GM23338 (cell line): ENCODE measurements at regions not wholly inside any gene's neighbourhood (a gene's known extent, or its start where the extent isn't known, plus 50 kb on each side); places are given as distances from the start of the nearest gene placed in this dataset.

Experiments
- ATAC-seq: fragments of 200-7000 bp; cut with Tn5 transposase; 3 replicates; pipeline ENCODE4 v1.9.1; 2020
- DNase-seq: peaks from one replicate; pipeline ENCODE4 v3.0.0-alpha.2; 2015; ENCODE audit warnings: low spot score
- H2AFZ ChIP-seq: fragments of 200-600 bp; sonication (generic); 2 replicates; pipeline ENCODE4 v1.8.0; 2016; ENCODE audit warnings: antibody characterized with exemption, mild to moderate bottlenecking, moderate library complexity
- H3F3A ChIP-seq: fragments of 200-600 bp; sonication (generic); replicated peaks from 2 replicates; pipeline ENCODE4 v1.8.0; 2017; ENCODE audit warnings: antibody characterized with exemption, mixed run types, low read depth
- H3K27ac ChIP-seq: fragments of 200-600 bp; sonication (generic); 2 replicates; pipeline ENCODE4 v1.6.1; 2016; ENCODE audit warnings: low read depth
- H3K27me3 ChIP-seq: fragments of 200-600 bp; sonication (generic); 2 replicates; pipeline ENCODE4 v1.8.0; 2016; ENCODE audit warnings: mild to moderate bottlenecking, mixed run types, moderate library complexity; ENCODE audit not compliant: insufficient read depth
- H3K36me3 ChIP-seq: fragments of 200-600 bp; sonication (generic); 2 replicates; pipeline ENCODE4 v1.8.0; 2016; ENCODE audit warnings: mild to moderate bottlenecking; ENCODE audit not compliant: insufficient read depth
- H3K4me1 ChIP-seq: fragments of 200-600 bp; sonication (generic); 2 replicates; pipeline ENCODE4 v1.8.0; 2016; ENCODE audit warnings: mild to moderate bottlenecking, moderate library complexity; ENCODE audit not compliant: insufficient read depth
- H3K4me2 ChIP-seq: fragments of 200-600 bp; sonication (generic); 2 replicates; pipeline ENCODE4 v1.7.1; 2017; ENCODE audit warnings: mixed run types
- H3K4me3 ChIP-seq: fragments of 200-600 bp; sonication (generic); 2 replicates; pipeline ENCODE4 v1.6.1; 2016; ENCODE audit warnings: mixed run types
- H3K79me2 ChIP-seq: fragments of 200-600 bp; sonication (generic); replicated peaks from 2 replicates; pipeline ENCODE4 v1.8.0; 2017; ENCODE audit warnings: mild to moderate bottlenecking; ENCODE audit not compliant: insufficient read depth
- H3K9me2 ChIP-seq: fragments of 200-600 bp; sonication (generic); 2 replicates; pipeline ENCODE4 v1.8.0; 2017; ENCODE audit not compliant: insufficient read depth
- H4K20me1 ChIP-seq: fragments of 200-600 bp; sonication (generic); replicated peaks from 2 replicates; pipeline ENCODE4 v1.8.0; 2017; ENCODE audit warnings: mild to moderate bottlenecking; ENCODE audit not compliant: insufficient read depth
- H3K27ac Mint-ChIP-seq: 2 replicates; pipeline ENCODE4 v1.8.0; 2020; ENCODE audit warnings: inconsistent platforms, mild to moderate bottlenecking, moderate library complexity, mixed read lengths
- H3K27me3 Mint-ChIP-seq: 3 replicates; pipeline ENCODE4 v1.8.0; 2022; ENCODE audit warnings: low read depth, mild to moderate bottlenecking, moderate library complexity, mixed read lengths, inconsistent platforms; ENCODE audit not compliant: insufficient read depth, poor library complexity
- H3K36me3 Mint-ChIP-seq: 3 replicates; pipeline ENCODE4 v1.8.0; 2021; ENCODE audit warnings: low read depth, mild to moderate bottlenecking, inconsistent platforms, moderate library complexity, mixed read lengths
- H3K4me1 Mint-ChIP-seq: 3 replicates; pipeline ENCODE4 v1.8.0; 2020; ENCODE audit warnings: mild to moderate bottlenecking, inconsistent platforms, mixed read lengths
- H3K4me3 Mint-ChIP-seq: 3 replicates; pipeline ENCODE4 v1.8.0; 2021; ENCODE audit warnings: moderate library complexity, mild to moderate bottlenecking, inconsistent platforms, mixed read lengths
- H3K9me3 Mint-ChIP-seq: 3 replicates; pipeline ENCODE4 v1.8.0; 2020; ENCODE audit warnings: moderate library complexity, mild to moderate bottlenecking, inconsistent platforms, mixed read lengths
- CREB1 ChIP-seq: fragments of 250-450 bp; sonication (Bioruptor Pico); IDR thresholded peaks from 2 replicates; pipeline ENCODE4 v1.5.0; 2020; ENCODE audit warnings: low read depth, mild to moderate bottlenecking, moderate library complexity
- CTCF ChIP-seq, 2 experiments: fragments of 200-600 bp in 1 of 2; sonication (generic) in 1 of 2; conservative IDR thresholded peaks; 2 replicates each; pipeline versions ENCODE4 v1.5.1 to v1.6.1; 2016 to 2017; ENCODE audit warnings: antibody characterized with exemption in 2 of 2, low read depth in 2 of 2, mild to moderate bottlenecking in 2 of 2, moderate library complexity in 1 of 2
- EZH2 ChIP-seq: fragments of 200-600 bp; sonication (generic); IDR thresholded peaks from one replicate; pipeline ENCODE4 v1.8.0; 2017; ENCODE audit warnings: antibody characterized with exemption, mild to moderate bottlenecking, low read depth; ENCODE audit not compliant: unreplicated experiment
- EZH2phosphoT487 ChIP-seq: fragments of 200-600 bp; sonication (generic); IDR thresholded peaks from one replicate; pipeline ENCODE4 v1.8.1; 2018; ENCODE audit warnings: antibody characterized with exemption; ENCODE audit not compliant: unreplicated experiment
- JUNB ChIP-seq: IDR thresholded peaks from one replicate; pipeline ENCODE4 v1.6.1; 2016; ENCODE audit warnings: antibody characterized with exemption; ENCODE audit not compliant: unreplicated experiment
- NANOG ChIP-seq: IDR thresholded peaks from 2 replicates; pipeline ENCODE4 v1.6.1; 2016; ENCODE audit warnings: antibody characterized with exemption, borderline replicate concordance
- POLR2AphosphoS5 ChIP-seq: IDR thresholded peaks from 2 replicates; pipeline ENCODE4 v1.6.1; 2016; ENCODE audit warnings: antibody characterized with exemption, low read depth
- STAT1 ChIP-seq: IDR thresholded peaks from one replicate; pipeline ENCODE4 v1.6.1; 2016; ENCODE audit warnings: antibody characterized with exemption; ENCODE audit not compliant: unreplicated experiment
- ZNF114 ChIP-seq: fragments of 250-450 bp; sonication (Bioruptor Pico); IDR thresholded peaks from 2 replicates; pipeline ENCODE4 v1.5.0; 2020; ENCODE audit warnings: mild to moderate bottlenecking, moderate library complexity
- ZNF331 ChIP-seq: fragments of 250-450 bp; sonication (Bioruptor Pico); IDR thresholded peaks from 2 replicates; pipeline ENCODE4 v1.5.0; 2020; ENCODE audit warnings: low read depth, mild to moderate bottlenecking, moderate library complexity
- TF ChIP-seq, protein P1 (sequence below): IDR thresholded peaks from one replicate; pipeline ENCODE4 v1.6.1; 2018; ENCODE audit warnings: antibody characterized with exemption; ENCODE audit not compliant: unreplicated experiment
- TF ChIP-seq, protein P2 (sequence below): IDR thresholded peaks from 2 replicates; pipeline ENCODE4 v1.6.1; 2016; ENCODE audit warnings: antibody characterized with exemption
- TF ChIP-seq, protein P3 (sequence below): fragments of 250-450 bp; sonication (Bioruptor Pico); IDR thresholded peaks from 2 replicates; pipeline ENCODE4 v1.5.0; 2020; ENCODE audit warnings: mild to moderate bottlenecking, moderate library complexity

- peaks cover 8% of the 10 kb centered on the region for H3K27me3 Mint-ChIP-seq
- Histone ChIP-seq H3K79me2 (no peaks in the 10 kb centered on the region), H3K36me3 (no peaks in the 10 kb centered on the region), H2AFZ (peak overlapping the region; percentile 53), H4K20me1 (no peaks in the 10 kb centered on the region), H3K27me3 (no peaks in the 10 kb centered on the region), H3K9me2 (no peaks in the 10 kb centered on the region), H3K4me3 (no peak overlapping the region), H3K4me1 (no peaks in the 10 kb centered on the region), H3F3A (no peaks in the 10 kb centered on the region), H3K27ac (no peak overlapping the region), H3K4me2 (no peak overlapping the region)
- no peak overlapping the region for H3K4me3 Mint-ChIP-seq
- H3K4me1 Mint-ChIP-seq, result peaks cover 22% of the 10 kb centered on the region
- H3K36me3 Mint-ChIP-seq, result no peaks in the 10 kb centered on the region
- no peak; the same call in 2 of the 3 replicates for ATAC-seq
- no peak overlapping the region for H3K27ac Mint-ChIP-seq
- no peak for TF ChIP-seq JUNB
- TF ChIP-seq CREB1 (CRISPR knock-in tag), result no peak
- no peak for TF ChIP-seq NANOG
- no peak for TF ChIP-seq STAT1
- TF ChIP-seq, protein P1, sequence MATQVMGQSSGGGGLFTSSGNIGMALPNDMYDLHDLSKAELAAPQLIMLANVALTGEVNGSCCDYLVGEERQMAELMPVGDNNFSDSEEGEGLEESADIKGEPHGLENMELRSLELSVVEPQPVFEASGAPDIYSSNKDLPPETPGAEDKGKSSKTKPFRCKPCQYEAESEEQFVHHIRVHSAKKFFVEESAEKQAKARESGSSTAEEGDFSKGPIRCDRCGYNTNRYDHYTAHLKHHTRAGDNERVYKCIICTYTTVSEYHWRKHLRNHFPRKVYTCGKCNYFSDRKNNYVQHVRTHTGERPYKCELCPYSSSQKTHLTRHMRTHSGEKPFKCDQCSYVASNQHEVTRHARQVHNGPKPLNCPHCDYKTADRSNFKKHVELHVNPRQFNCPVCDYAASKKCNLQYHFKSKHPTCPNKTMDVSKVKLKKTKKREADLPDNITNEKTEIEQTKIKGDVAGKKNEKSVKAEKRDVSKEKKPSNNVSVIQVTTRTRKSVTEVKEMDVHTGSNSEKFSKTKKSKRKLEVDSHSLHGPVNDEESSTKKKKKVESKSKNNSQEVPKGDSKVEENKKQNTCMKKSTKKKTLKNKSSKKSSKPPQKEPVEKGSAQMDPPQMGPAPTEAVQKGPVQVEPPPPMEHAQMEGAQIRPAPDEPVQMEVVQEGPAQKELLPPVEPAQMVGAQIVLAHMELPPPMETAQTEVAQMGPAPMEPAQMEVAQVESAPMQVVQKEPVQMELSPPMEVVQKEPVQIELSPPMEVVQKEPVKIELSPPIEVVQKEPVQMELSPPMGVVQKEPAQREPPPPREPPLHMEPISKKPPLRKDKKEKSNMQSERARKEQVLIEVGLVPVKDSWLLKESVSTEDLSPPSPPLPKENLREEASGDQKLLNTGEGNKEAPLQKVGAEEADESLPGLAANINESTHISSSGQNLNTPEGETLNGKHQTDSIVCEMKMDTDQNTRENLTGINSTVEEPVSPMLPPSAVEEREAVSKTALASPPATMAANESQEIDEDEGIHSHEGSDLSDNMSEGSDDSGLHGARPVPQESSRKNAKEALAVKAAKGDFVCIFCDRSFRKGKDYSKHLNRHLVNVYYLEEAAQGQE, result no peak
- no peak for TF ChIP-seq ZNF331 (CRISPR knock-in tag)
- TF ChIP-seq, protein P2, sequence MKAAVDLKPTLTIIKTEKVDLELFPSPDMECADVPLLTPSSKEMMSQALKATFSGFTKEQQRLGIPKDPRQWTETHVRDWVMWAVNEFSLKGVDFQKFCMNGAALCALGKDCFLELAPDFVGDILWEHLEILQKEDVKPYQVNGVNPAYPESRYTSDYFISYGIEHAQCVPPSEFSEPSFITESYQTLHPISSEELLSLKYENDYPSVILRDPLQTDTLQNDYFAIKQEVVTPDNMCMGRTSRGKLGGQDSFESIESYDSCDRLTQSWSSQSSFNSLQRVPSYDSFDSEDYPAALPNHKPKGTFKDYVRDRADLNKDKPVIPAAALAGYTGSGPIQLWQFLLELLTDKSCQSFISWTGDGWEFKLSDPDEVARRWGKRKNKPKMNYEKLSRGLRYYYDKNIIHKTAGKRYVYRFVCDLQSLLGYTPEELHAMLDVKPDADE, result no peak
- no peak for TF ChIP-seq EZH2phosphoT487
- TF ChIP-seq POLR2AphosphoS5, result no peak
- TF ChIP-seq EZH2, result no peak
- no peak for TF ChIP-seq CTCF (conservative IDR thresholded peaks at IDR 0.05; ENCODE audit: low read depth in 2 of 2)
- TF ChIP-seq ZNF114, result no peak
- TF ChIP-seq, protein P3, sequence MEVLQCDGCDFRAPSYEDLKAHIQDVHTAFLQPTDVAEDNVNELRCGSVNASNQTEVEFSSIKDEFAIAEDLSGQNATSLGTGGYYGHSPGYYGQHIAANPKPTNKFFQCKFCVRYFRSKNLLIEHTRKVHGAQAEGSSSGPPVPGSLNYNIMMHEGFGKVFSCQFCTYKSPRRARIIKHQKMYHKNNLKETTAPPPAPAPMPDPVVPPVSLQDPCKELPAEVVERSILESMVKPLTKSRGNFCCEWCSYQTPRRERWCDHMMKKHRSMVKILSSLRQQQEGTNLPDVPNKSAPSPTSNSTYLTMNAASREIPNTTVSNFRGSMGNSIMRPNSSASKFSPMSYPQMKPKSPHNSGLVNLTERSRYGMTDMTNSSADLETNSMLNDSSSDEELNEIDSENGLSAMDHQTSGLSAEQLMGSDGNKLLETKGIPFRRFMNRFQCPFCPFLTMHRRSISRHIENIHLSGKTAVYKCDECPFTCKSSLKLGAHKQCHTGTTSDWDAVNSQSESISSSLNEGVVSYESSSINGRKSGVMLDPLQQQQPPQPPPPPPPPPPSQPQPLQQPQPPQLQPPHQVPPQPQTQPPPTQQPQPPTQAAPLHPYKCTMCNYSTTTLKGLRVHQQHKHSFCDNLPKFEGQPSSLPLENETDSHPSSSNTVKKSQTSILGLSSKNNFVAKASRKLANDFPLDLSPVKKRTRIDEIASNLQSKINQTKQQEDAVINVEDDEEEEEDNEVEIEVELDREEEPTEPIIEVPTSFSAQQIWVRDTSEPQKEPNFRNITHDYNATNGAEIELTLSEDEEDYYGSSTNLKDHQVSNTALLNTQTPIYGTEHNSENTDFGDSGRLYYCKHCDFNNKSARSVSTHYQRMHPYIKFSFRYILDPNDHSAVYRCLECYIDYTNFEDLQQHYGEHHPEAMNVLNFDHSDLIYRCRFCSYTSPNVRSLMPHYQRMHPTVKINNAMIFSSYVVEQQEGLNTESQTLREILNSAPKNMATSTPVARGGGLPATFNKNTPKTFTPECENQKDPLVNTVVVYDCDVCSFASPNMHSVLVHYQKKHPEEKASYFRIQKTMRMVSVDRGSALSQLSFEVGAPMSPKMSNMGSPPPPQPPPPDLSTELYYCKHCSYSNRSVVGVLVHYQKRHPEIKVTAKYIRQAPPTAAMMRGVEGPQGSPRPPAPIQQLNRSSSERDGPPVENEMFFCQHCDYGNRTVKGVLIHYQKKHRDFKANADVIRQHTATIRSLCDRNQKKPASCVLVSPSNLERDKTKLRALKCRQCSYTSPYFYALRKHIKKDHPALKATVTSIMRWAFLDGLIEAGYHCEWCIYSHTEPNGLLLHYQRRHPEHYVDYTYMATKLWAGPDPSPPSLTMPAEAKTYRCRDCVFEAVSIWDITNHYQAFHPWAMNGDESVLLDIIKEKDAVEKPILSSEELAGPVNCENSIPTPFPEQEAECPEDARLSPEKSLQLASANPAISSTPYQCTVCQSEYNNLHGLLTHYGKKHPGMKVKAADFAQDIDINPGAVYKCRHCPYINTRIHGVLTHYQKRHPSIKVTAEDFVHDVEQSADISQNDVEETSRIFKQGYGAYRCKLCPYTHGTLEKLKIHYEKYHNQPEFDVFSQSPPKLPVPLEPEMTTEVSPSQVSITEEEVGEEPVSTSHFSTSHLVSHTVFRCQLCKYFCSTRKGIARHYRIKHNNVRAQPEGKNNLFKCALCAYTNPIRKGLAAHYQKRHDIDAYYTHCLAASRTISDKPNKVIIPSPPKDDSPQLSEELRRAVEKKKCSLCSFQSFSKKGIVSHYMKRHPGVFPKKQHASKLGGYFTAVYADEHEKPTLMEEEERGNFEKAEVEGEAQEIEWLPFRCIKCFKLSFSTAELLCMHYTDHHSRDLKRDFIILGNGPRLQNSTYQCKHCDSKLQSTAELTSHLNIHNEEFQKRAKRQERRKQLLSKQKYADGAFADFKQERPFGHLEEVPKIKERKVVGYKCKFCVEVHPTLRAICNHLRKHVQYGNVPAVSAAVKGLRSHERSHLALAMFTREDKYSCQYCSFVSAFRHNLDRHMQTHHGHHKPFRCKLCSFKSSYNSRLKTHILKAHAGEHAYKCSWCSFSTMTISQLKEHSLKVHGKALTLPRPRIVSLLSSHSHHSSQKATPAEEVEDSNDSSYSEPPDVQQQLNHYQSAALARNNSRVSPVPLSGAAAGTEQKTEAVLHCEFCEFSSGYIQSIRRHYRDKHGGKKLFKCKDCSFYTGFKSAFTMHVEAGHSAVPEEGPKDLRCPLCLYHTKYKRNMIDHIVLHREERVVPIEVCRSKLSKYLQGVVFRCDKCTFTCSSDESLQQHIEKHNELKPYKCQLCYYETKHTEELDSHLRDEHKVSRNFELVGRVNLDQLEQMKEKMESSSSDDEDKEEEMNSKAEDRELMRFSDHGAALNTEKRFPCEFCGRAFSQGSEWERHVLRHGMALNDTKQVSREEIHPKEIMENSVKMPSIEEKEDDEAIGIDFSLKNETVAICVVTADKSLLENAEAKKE (CRISPR knock-in tag), result no peak
- DNase-seq, result no peak
- no peaks in the 10 kb centered on the region for H3K9me3 Mint-ChIP-seq
Measured at GRCh38 chr13:44765001-44765471, 188.9 kb upstream of the TSC22D1 start.
